SK-N-SH (cell line): ENCODE measurements at regions not wholly inside any gene's neighbourhood (a gene's known extent, or its start where the extent isn't known, plus 50 kb on each side); places are given as distances from the start of the nearest gene placed in this dataset.

ENCODE experiments used
- CTCF ChIA-PET: fragments of 300-600, 350-600 bp; formaldehyde crosslinking; extraction: SDS; loops from one replicate; lab custom pipeline; 2021; lab: Yijun Ruan, JAX
- POLR2A ChIA-PET: fragments of 350-600 bp; sonication (Branson Sonifier 250); formaldehyde crosslinking; extraction: SDS; loops from one replicate; lab custom pipeline; 2020; ENCODE audit warnings: antibody characterized with exemption, inconsistent platforms; lab: Yijun Ruan, JAX
- DNase-seq: peaks from one replicate; pipeline ENCODE4 v3.0.0; 2012
- H2AFZ ChIP-seq: fragments of 200-600 bp; sonication (generic); 2 replicates; pipeline ENCODE4 v1.8.1; 2016; ENCODE audit warnings: antibody characterized with exemption, mild to moderate bottlenecking, low read depth
- H3F3A ChIP-seq: fragments of 200-600 bp; sonication (generic); replicated peaks from 2 replicates; pipeline ENCODE3; 2016; ENCODE audit warnings: antibody characterized with exemption, mild to moderate bottlenecking; ENCODE audit not compliant: insufficient read depth
- H3K27ac ChIP-seq, 2 experiments: fragments of 200-500 bp in 1 of 2; fragments of 200-600 bp in 1 of 2; sonication (Bioruptor generic) in 1 of 2; sonication (generic), shearing (Covaris generic) in 1 of 2; 2 replicates each; pipeline versions ENCODE4 v1.5.1 to v1.6.1; 2014 to 2016; ENCODE audit warnings: low read depth in 2 of 2, inconsistent platforms in 1 of 2, low read length in 1 of 2, mild to moderate bottlenecking in 1 of 2, mixed read lengths in 1 of 2
- H3K27me3 ChIP-seq: fragments of 200-600 bp; sonication (generic), shearing (Covaris generic); 2 replicates; pipeline ENCODE4 v1.6.1; 2016; ENCODE audit warnings: mixed run types; ENCODE audit not compliant: insufficient read depth
- H3K36me3 ChIP-seq, 2 experiments: fragments of 200-500 bp in 1 of 2; fragments of 200-600 bp in 1 of 2; sonication (Bioruptor generic) in 1 of 2; sonication (generic) in 1 of 2; replicated peaks in 1 of 2; 2 replicates each; pipeline versions ENCODE3 to v1.5.1; 2014 to 2016; ENCODE audit warnings: low read length in 1 of 2, mild to moderate bottlenecking in 1 of 2; ENCODE audit not compliant: insufficient read depth in 2 of 2, control insufficient read depth in 1 of 2
- H3K4me1 ChIP-seq, 2 experiments: fragments of 200-500 bp in 1 of 2; fragments of 200-600 bp in 1 of 2; sonication (Bioruptor generic) in 1 of 2; sonication (generic), shearing (Covaris generic) in 1 of 2; 2 replicates each; pipeline versions ENCODE4 v1.5.1 to v1.6.1; 2014 to 2016; ENCODE audit warnings: low read depth in 1 of 2, low read length in 1 of 2, mixed run types in 1 of 2; ENCODE audit not compliant: insufficient read depth in 2 of 2, control insufficient read depth in 1 of 2
- H3K4me2 ChIP-seq: fragments of 200-600 bp; sonication (generic), shearing (Covaris generic); 2 replicates; pipeline ENCODE4 v1.6.1; 2017; ENCODE audit warnings: mixed run types
- H3K4me3 ChIP-seq, 2 experiments: fragments of 200-500 bp in 1 of 2; fragments of 200-600 bp in 1 of 2; sonication (Bioruptor generic) in 1 of 2; sonication (generic), shearing (Covaris generic) in 1 of 2; 2 replicates each; pipeline versions ENCODE4 v1.5.1 to v1.8.1; 2014 to 2016; ENCODE audit warnings: low read depth in 2 of 2, inconsistent platforms in 1 of 2, low read length in 1 of 2, mild to moderate bottlenecking in 1 of 2, mixed read lengths in 1 of 2, moderate library complexity in 1 of 2
- H3K79me2 ChIP-seq: fragments of 200-600 bp; sonication (generic); 2 replicates; pipeline ENCODE4 v1.8.1; 2017; ENCODE audit warnings: mild to moderate bottlenecking; ENCODE audit not compliant: insufficient read depth
- H3K9ac ChIP-seq: fragments of 200-600 bp; sonication (generic); 2 replicates; pipeline ENCODE4 v1.6.1; 2017; ENCODE audit warnings: mixed run types
- H3K9me2 ChIP-seq: fragments of 200-600 bp; sonication (generic); 2 replicates; pipeline ENCODE4 v1.6.1; 2017; ENCODE audit warnings: mixed run types
- H3K9me3 ChIP-seq: fragments of 200-600 bp; sonication (generic); 2 replicates; pipeline ENCODE4 v1.6.1; 2017; ENCODE audit warnings: mixed run types, mild to moderate bottlenecking, moderate library complexity
- H4K20me1 ChIP-seq: fragments of 200-600 bp; sonication (generic); 2 replicates; pipeline ENCODE4 v1.6.1; 2017; ENCODE audit warnings: mild to moderate bottlenecking, mixed run types; ENCODE audit not compliant: insufficient read depth
- CHD2 ChIP-seq: fragments of 150-350 bp; IDR thresholded peaks from 2 replicates; pipeline ENCODE4 v1.6.1; 2018; ENCODE audit warnings: low read length; ENCODE audit not compliant: partially characterized antibody
- EZH2phosphoT487 ChIP-seq: fragments of 200-600 bp; sonication (generic); IDR thresholded peaks from 2 replicates; pipeline ENCODE4 v1.6.1; 2017; ENCODE audit warnings: low read depth, mixed run types, mild to moderate bottlenecking, antibody characterized with exemption, moderate library complexity, borderline replicate concordance
- FOXJ3 ChIP-seq: sonication (generic); formaldehyde crosslinking; IDR thresholded peaks from 2 replicates; pipeline ENCODE4 v1.5.1; 2020; ENCODE audit warnings: mild to moderate bottlenecking, missing genetic modification reagents
- GABPA ChIP-seq: IDR thresholded peaks from 2 replicates; pipeline ENCODE4 v1.4.0; 2012; ENCODE audit warnings: low read depth, mild to moderate bottlenecking
- GATA2 ChIP-seq: sonication (generic); formaldehyde crosslinking; IDR thresholded peaks from 2 replicates; pipeline ENCODE4 v1.5.0; 2020; ENCODE audit warnings: mild to moderate bottlenecking, missing genetic modification reagents
- JUND ChIP-seq: IDR thresholded peaks from 2 replicates; pipeline ENCODE4 v1.4.0; 2012
- POLR2AphosphoS5 ChIP-seq: IDR thresholded peaks from 2 replicates; pipeline ENCODE4 v1.6.1; 2012; ENCODE audit warnings: low read depth, low read length
- WGBS: methylation state at CpG from one replicate; pipeline ENCODE4 v1.1.6; 2017; ENCODE audit warnings: low lambda C conversion rate; 5-methylcytosine and 5-hydroxymethylcytosine counted together
- TF ChIP-seq, protein P1 (sequence below): IDR thresholded peaks from 2 replicates; pipeline ENCODE4 v1.4.0; 2012; ENCODE audit warnings: low read depth, borderline replicate concordance
- TF ChIP-seq, protein P2 (sequence below): IDR thresholded peaks from 2 replicates; pipeline ENCODE4 v1.4.0; 2012; ENCODE audit warnings: low read depth, borderline replicate concordance
- TF ChIP-seq, protein P3 (sequence below): IDR thresholded peaks from 2 replicates; pipeline ENCODE4 v1.6.1; 2012; ENCODE audit warnings: mild to moderate bottlenecking, low read depth, low read length, moderate library complexity
- TF ChIP-seq, protein P4 (sequence below): IDR thresholded peaks from 2 replicates; pipeline ENCODE4 v1.4.0; 2012; ENCODE audit warnings: low read depth

DNA sequence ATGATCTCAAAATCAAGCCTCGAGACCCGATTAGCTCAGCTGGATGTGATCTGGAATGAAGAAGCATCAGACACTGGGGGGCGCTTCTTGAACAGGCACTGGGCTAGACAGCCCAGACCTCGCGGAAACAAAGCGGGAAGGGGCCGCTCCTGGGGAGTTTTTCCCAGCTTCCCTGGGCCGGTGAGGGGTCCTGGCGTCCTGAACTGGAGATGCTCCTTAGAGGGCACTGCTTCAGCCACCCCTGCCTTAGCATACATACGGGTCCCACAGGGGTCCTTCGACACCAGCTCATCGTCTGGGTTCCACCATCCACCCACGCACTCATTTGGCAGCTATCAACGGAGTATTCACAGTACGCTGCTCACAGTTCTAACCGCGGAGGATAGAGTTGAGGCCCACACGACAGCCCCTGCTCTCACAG is 146.7 kb downstream of the TSN start:
- no peak for DNase-seq
- no peak overlapping the region for H2AFZ ChIP-seq

DNA sequence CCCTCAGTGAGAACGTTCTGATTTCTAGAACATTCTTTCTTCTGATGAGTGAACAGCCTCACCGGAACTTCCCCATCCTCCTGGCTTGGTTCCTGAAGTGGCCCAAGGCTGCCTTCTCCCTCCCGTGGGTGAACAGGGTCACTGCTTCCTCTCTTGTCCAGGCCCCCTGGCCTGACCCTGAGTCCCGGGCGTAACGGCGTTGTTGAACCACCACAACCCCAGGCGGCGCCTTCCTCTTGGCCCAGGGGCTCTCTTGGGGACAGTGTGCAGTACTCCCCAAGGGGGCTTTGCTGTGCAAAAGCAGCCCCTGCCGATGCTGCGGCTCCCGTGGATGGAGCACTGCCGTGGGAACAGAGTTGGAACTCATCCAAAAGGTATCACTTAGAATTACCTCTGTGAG is 147.2 kb downstream of the TSN start:
- POLR2A ChIA-PET = no interaction called here
- TF ChIP-seq CHD2 = no peak
- TF ChIP-seq, protein P1, sequence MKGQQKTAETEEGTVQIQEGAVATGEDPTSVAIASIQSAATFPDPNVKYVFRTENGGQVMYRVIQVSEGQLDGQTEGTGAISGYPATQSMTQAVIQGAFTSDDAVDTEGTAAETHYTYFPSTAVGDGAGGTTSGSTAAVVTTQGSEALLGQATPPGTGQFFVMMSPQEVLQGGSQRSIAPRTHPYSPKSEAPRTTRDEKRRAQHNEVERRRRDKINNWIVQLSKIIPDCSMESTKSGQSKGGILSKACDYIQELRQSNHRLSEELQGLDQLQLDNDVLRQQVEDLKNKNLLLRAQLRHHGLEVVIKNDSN = no peak
- TF ChIP-seq, protein P2, sequence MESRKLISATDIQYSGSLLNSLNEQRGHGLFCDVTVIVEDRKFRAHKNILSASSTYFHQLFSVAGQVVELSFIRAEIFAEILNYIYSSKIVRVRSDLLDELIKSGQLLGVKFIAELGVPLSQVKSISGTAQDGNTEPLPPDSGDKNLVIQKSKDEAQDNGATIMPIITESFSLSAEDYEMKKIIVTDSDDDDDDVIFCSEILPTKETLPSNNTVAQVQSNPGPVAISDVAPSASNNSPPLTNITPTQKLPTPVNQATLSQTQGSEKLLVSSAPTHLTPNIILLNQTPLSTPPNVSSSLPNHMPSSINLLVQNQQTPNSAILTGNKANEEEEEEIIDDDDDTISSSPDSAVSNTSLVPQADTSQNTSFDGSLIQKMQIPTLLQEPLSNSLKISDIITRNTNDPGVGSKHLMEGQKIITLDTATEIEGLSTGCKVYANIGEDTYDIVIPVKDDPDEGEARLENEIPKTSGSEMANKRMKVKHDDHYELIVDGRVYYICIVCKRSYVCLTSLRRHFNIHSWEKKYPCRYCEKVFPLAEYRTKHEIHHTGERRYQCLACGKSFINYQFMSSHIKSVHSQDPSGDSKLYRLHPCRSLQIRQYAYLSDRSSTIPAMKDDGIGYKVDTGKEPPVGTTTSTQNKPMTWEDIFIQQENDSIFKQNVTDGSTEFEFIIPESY = no peak
- TF ChIP-seq, protein P3, sequence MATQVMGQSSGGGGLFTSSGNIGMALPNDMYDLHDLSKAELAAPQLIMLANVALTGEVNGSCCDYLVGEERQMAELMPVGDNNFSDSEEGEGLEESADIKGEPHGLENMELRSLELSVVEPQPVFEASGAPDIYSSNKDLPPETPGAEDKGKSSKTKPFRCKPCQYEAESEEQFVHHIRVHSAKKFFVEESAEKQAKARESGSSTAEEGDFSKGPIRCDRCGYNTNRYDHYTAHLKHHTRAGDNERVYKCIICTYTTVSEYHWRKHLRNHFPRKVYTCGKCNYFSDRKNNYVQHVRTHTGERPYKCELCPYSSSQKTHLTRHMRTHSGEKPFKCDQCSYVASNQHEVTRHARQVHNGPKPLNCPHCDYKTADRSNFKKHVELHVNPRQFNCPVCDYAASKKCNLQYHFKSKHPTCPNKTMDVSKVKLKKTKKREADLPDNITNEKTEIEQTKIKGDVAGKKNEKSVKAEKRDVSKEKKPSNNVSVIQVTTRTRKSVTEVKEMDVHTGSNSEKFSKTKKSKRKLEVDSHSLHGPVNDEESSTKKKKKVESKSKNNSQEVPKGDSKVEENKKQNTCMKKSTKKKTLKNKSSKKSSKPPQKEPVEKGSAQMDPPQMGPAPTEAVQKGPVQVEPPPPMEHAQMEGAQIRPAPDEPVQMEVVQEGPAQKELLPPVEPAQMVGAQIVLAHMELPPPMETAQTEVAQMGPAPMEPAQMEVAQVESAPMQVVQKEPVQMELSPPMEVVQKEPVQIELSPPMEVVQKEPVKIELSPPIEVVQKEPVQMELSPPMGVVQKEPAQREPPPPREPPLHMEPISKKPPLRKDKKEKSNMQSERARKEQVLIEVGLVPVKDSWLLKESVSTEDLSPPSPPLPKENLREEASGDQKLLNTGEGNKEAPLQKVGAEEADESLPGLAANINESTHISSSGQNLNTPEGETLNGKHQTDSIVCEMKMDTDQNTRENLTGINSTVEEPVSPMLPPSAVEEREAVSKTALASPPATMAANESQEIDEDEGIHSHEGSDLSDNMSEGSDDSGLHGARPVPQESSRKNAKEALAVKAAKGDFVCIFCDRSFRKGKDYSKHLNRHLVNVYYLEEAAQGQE = no peak
- Histone ChIP-seq H3K4me2 (no peak overlapping the region), H3K9me2 (no peaks in the 10 kb centered on the region), H3K9me3 (no peaks in the 10 kb centered on the region), H3F3A (no peaks in the 10 kb centered on the region), H3K27me3 (no peaks in the 10 kb centered on the region), H3K79me2 (no peaks in the 10 kb centered on the region), H2AFZ (no peak overlapping the region), H4K20me1 (no peaks in the 10 kb centered on the region), H3K27ac (no peak overlapping the region), H3K36me3 (no peaks in the 10 kb centered on the region), H3K4me1 (peaks cover 0 to 9% of the 10 kb centered on the region in 2 experiments; a peak in 1 of 4 replicates), H3K9ac (no peak overlapping the region), H3K4me3 (no peak overlapping the region)
- no peak for DNase-seq
- CTCF ChIA-PET = interaction anchor here (1.6 kb wide), 1 partner anchor 66 kb away, joined by 3 read pairs; no protein-coding TSS in a partner anchor
- WGBS = 48% methylated on average over 12 of the region's 13 CpGs

More for the DNA sequence above, 146.7 kb downstream of the TSN start:
- Histone ChIP-seq H3K9me2 (no peaks in the 10 kb centered on the region), H3K9me3 (no peaks in the 10 kb centered on the region), H3K4me3 (no peak overlapping the region), H3K27ac (no peak overlapping the region), H3K36me3 (no peaks in the 10 kb centered on the region), H3F3A (no peaks in the 10 kb centered on the region), H3K9ac (no peak overlapping the region), H3K4me1 (peaks cover 0 to 9% of the 10 kb centered on the region in 2 experiments; a peak in 1 of 4 replicates), H3K79me2 (no peaks in the 10 kb centered on the region), H3K27me3 (no peaks in the 10 kb centered on the region), H4K20me1 (no peaks in the 10 kb centered on the region), H3K4me2 (no peak overlapping the region)
- CTCF ChIA-PET = interaction anchor here (0.7 to 1.6 kb wide), 2 partner anchors 65 to 1413 kb away, joined by 3 read pairs; no protein-coding TSS in a partner anchor
- TF ChIP-seq POLR2AphosphoS5 (no peak), FOXJ3 (no peak), EZH2phosphoT487 (no peak), GATA2 (CRISPR knock-in tag) (no peak), JUND (no peak), GABPA (no peak)
- TF ChIP-seq, protein P4, sequence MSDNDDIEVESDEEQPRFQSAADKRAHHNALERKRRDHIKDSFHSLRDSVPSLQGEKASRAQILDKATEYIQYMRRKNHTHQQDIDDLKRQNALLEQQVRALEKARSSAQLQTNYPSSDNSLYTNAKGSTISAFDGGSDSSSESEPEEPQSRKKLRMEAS = no peak
- TF ChIP-seq, protein P1 = no peak
- 77% methylated on average over 14 of the region's 18 CpGs for WGBS
- POLR2A ChIA-PET = no interaction called here
